ENCODE measurements at regions not wholly inside any gene's neighbourhood (a gene's known extent, or its start where the extent isn't known, plus 50 kb on each side); places are given as distances from the start of the nearest gene placed in this dataset.

- Mint-ChIP-seq H3K9me3 (no peaks in the 10 kb centered on the region), H3K36me3 (ENCODE audit: insufficient read depth) (no peaks in the 10 kb centered on the region), H3K4me1 (ENCODE audit: low read depth in 2 of 2) (peaks cover 4 to 6% of the 10 kb centered on the region in 2 donors), H3K27ac (no peak overlapping the region), H3K4me3 (no peak overlapping the region), H3K27me3 (peaks cover 18 to 57% of the 10 kb centered on the region in 2 donors)
- ATAC-seq (replicated peaks), result no peak
- no peak for DNase-seq
These were observed 717.6 kb downstream of the PTPRU start for GRCh38 chr1:29953961-29954360.

- peaks cover 0 to 5% of the 10 kb centered on the region in 2 donors for H3K4me1 Mint-ChIP-seq (ENCODE audit: low read depth in 2 of 2)
- H3K9me3 Mint-ChIP-seq, result no peaks in the 10 kb centered on the region
- ATAC-seq (replicated peaks), result no peak
- no peak for DNase-seq
- H3K4me3 Mint-ChIP-seq, result no peak overlapping the region
- no peak overlapping the region for H3K27ac Mint-ChIP-seq
- H3K36me3 Mint-ChIP-seq (ENCODE audit: insufficient read depth), result no peaks in the 10 kb centered on the region
- H3K27me3 Mint-ChIP-seq, result peaks cover 36 to 74% of the 10 kb centered on the region in 2 donors
These were observed 713.4 kb downstream of the PTPRU start for GRCh38 chr1:29949676-29950075.

- peaks cover 0 to 5% of the 10 kb centered on the region in 2 donors for H3K4me1 Mint-ChIP-seq (ENCODE audit: low read depth in 2 of 2)
- peak overlapping the region in 1 of 2 donors; percentile 81 for H3K27ac Mint-ChIP-seq
- no peaks in the 10 kb centered on the region for H3K9me3 Mint-ChIP-seq
- no peaks in the 10 kb centered on the region for H3K36me3 Mint-ChIP-seq (ENCODE audit: insufficient read depth)
- peaks cover 31 to 63% of the 10 kb centered on the region in 2 donors for H3K27me3 Mint-ChIP-seq
- no peak for DNase-seq
- ATAC-seq (replicated peaks), result no peak
- H3K4me3 Mint-ChIP-seq, result no peak overlapping the region
These were observed 712.3 kb downstream of the PTPRU start for GRCh38 chr1:29948581-29948980.

DNA sequence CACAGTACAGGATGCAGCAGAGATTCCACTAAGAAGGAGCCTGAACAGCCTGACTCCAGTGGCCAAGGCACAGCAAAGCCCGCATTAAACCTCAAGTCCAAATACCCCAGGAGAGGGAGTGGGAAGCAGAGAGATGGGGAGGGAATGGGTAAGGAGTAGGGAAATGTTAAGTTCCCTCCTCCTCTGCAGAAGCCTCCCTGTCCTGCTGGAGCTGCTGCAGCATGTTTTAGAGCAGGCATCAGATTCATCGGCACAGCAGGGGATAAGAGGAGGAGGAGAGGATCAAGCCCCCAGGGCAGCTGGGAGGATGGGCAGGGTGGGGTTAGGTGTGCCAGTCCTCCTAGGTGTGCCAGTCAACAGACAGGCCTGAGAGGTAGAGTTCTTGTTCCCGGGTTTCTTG, 709.7 kb downstream of the PTPRU start:
- no peak overlapping the region for H3K4me3 Mint-ChIP-seq
- H3K9me3 Mint-ChIP-seq, result no peaks in the 10 kb centered on the region
- DNase-seq (no peak), ATAC-seq (replicated peaks) (no peak)
- peaks cover 31 to 61% of the 10 kb centered on the region in 2 donors for H3K27me3 Mint-ChIP-seq
- no peaks in the 10 kb centered on the region for H3K36me3 Mint-ChIP-seq (ENCODE audit: insufficient read depth)
- H3K4me1 Mint-ChIP-seq (ENCODE audit: low read depth in 2 of 2), result peaks cover 0 to 5% of the 10 kb centered on the region in 2 donors
- H3K27ac Mint-ChIP-seq, result no peak overlapping the region

GRCh38 chr1:29945426-29945825, 709.1 kb downstream of the PTPRU start:
- H3K27me3 Mint-ChIP-seq, result peaks cover 31 to 64% of the 10 kb centered on the region in 2 donors
- no peak overlapping the region for H3K27ac Mint-ChIP-seq
- H3K36me3 Mint-ChIP-seq (ENCODE audit: insufficient read depth), result no peaks in the 10 kb centered on the region
- H3K4me1 Mint-ChIP-seq (ENCODE audit: low read depth in 2 of 2), result peaks cover 0 to 5% of the 10 kb centered on the region in 2 donors
- no peak overlapping the region for H3K4me3 Mint-ChIP-seq
- H3K9me3 Mint-ChIP-seq, result no peaks in the 10 kb centered on the region
- no peak for ATAC-seq (replicated peaks)
- DNase-seq, result no peak

- Mint-ChIP-seq H3K4me1 (ENCODE audit: low read depth in 2 of 2) (peaks cover 0 to 5% of the 10 kb centered on the region in 2 donors), H3K36me3 (ENCODE audit: insufficient read depth) (no peaks in the 10 kb centered on the region), H3K9me3 (no peaks in the 10 kb centered on the region), H3K27ac (no peak overlapping the region), H3K27me3 (peaks cover 31 to 73% of the 10 kb centered on the region in 2 donors), H3K4me3 (no peak overlapping the region)
- DNase-seq (no peak), ATAC-seq (replicated peaks) (no peak)
These were observed 708.1 kb downstream of the PTPRU start for GRCh38 chr1:29944253-29944905.

DNA sequence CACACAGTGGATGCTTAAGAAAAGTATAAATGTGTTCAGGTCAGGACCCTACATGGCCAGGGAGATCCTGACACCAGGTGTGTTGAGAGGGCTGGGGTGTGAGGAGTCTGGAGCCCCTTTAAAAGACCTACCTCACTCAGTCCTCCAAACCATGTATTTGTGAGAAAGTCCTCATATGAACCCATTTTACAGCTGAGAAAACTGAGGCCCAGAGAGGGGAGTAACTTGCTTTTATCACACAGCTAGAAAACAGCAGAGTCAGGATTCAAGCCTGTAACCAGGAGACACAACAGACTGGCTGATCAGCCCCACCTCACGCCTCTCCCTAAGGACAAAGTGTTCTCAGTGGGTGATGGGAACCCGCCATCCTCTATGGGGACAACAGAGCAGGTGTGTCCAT, 706.7 kb downstream of the PTPRU start:
- no peaks in the 10 kb centered on the region for H3K4me1 Mint-ChIP-seq (ENCODE audit: low read depth in 2 of 2)
- peaks cover 25 to 73% of the 10 kb centered on the region in 2 donors for H3K27me3 Mint-ChIP-seq
- no peaks in the 10 kb centered on the region for H3K9me3 Mint-ChIP-seq
- ATAC-seq (replicated peaks) (no peak), DNase-seq (no peak)
- H3K36me3 Mint-ChIP-seq (ENCODE audit: insufficient read depth), result no peaks in the 10 kb centered on the region
- H3K4me3 Mint-ChIP-seq, result no peak overlapping the region
- H3K27ac Mint-ChIP-seq, result no peak overlapping the region

DNA sequence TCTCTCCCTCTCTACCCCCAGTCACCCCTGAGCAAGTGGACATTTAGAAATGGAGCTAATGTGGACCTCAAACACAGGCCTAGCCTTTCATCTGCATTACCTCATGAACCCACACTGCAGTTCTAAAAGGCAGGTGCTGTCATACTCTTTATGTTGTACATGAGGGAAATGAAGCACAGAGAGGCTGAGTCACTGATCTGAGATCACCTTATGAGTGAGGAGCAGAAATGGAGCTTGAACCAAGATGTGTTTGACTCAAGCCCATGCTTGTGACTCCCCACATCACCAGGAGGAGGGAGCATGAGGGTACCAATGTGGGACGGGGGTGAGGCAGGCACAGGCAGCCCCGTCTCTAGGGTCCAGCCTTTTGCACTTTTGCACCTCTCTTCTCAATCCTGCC, 702.8 kb downstream of the PTPRU start:
- no peaks in the 10 kb centered on the region for H3K36me3 Mint-ChIP-seq (ENCODE audit: insufficient read depth)
- ATAC-seq (replicated peaks), result no peak
- H3K4me3 Mint-ChIP-seq, result no peak overlapping the region
- H3K9me3 Mint-ChIP-seq, result no peaks in the 10 kb centered on the region
- DNase-seq, result no peak
- H3K27me3 Mint-ChIP-seq, result peaks cover 13 to 47% of the 10 kb centered on the region in 2 donors
- H3K27ac Mint-ChIP-seq, result no peak overlapping the region
- no peaks in the 10 kb centered on the region for H3K4me1 Mint-ChIP-seq (ENCODE audit: low read depth in 2 of 2)

GRCh38 chr1:29937356-29937755, 701.0 kb downstream of the PTPRU start:
- Mint-ChIP-seq H3K36me3 (ENCODE audit: insufficient read depth) (no peaks in the 10 kb centered on the region), H3K9me3 (no peaks in the 10 kb centered on the region), H3K4me1 (ENCODE audit: low read depth in 2 of 2) (peaks cover 0 to 2% of the 10 kb centered on the region in 2 donors), H3K4me3 (no peak overlapping the region), H3K27me3 (peaks cover 11 to 58% of the 10 kb centered on the region in 2 donors), H3K27ac (no peak overlapping the region)
- DNase-seq (no peak), ATAC-seq (replicated peaks) (no peak)

DNA sequence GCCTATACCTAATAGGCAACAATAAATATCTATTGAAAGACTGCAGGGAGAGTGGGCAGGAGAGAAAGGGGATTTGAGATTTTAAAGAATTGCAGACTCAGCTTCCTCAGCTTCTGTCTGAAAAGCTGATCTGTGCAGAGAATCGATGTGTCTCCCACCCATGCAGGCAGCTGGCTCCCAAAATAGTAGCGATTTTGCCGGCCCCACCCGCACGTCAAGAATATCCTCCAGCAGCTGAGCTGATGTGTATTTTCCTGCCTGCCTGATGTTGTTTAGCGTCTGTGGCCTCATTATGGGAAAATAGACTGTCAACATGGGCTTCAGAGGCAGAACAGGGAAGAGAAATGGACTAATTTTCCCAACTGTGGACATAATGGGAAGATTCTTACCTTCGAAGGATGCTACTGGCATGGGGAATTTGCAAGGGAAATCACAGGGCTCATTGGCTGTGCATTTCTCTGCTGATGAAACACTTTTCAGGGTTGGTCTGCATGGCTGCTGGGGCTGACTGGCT, 699.8 kb downstream of the PTPRU start:
- no peak overlapping the region for H3K27ac Mint-ChIP-seq
- no peak overlapping the region for H3K4me3 Mint-ChIP-seq
- H3K36me3 Mint-ChIP-seq (ENCODE audit: insufficient read depth), result no peaks in the 10 kb centered on the region
- DNase-seq (no peak), ATAC-seq (replicated peaks) (no peak)
- H3K9me3 Mint-ChIP-seq, result no peaks in the 10 kb centered on the region
- peaks cover 14 to 58% of the 10 kb centered on the region in 2 donors for H3K27me3 Mint-ChIP-seq
- peaks cover 0 to 2% of the 10 kb centered on the region in 2 donors for H3K4me1 Mint-ChIP-seq (ENCODE audit: low read depth in 2 of 2)

- Mint-ChIP-seq H3K9me3 (no peaks in the 10 kb centered on the region), H3K27ac (no peak overlapping the region), H3K4me1 (ENCODE audit: low read depth in 2 of 2) (peaks cover 0 to 2% of the 10 kb centered on the region in 2 donors), H3K4me3 (no peak overlapping the region), H3K36me3 (ENCODE audit: insufficient read depth) (no peaks in the 10 kb centered on the region), H3K27me3 (peaks cover 14 to 50% of the 10 kb centered on the region in 2 donors)
- DNase-seq (no peak), ATAC-seq (replicated peaks) (no peak)
These were observed 698.0 kb downstream of the PTPRU start for GRCh38 chr1:29934255-29934772.

DNA sequence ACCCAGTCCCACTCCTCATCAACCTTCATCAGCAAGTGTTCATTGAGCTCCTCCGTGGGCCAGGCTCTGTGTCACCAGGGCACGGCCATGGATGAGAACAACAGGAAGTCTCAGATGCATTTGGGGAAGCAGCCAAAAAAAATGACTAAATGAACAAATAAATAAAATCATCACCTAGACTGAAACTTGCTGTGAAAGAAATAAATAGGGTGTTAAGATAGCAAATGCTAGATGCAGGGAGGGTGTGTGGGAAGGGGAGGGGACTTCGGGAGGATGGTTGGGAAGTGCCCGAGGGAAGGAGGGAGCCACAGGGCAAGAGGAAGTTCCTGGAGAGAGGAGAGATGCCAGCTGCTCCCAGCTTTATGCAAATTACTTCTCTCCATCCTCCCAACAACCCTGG, 696.7 kb downstream of the PTPRU start:
- no peak for DNase-seq
- Mint-ChIP-seq H3K36me3 (ENCODE audit: insufficient read depth) (peaks cover 2% of the 10 kb centered on the region), H3K27me3 (peaks cover 14 to 50% of the 10 kb centered on the region in 2 donors), H3K4me1 (ENCODE audit: low read depth in 2 of 2) (peaks cover 0 to 2% of the 10 kb centered on the region in 2 donors), H3K27ac (no peak overlapping the region), H3K4me3 (no peak overlapping the region), H3K9me3 (no peaks in the 10 kb centered on the region)
- ATAC-seq (replicated peaks), result no peak

GRCh38 chr1:29932626-29933025, 696.3 kb downstream of the PTPRU start:
- Mint-ChIP-seq H3K9me3 (no peaks in the 10 kb centered on the region), H3K27me3 (peaks cover 14 to 50% of the 10 kb centered on the region in 2 donors), H3K36me3 (ENCODE audit: insufficient read depth) (peaks cover 2% of the 10 kb centered on the region), H3K4me1 (ENCODE audit: low read depth in 2 of 2) (peaks cover 0 to 2% of the 10 kb centered on the region in 2 donors), H3K27ac (no peak overlapping the region), H3K4me3 (no peak overlapping the region)
- DNase-seq, result no peak
- no peak for ATAC-seq (replicated peaks)

- Mint-ChIP-seq H3K27me3 (peaks cover 14 to 57% of the 10 kb centered on the region in 2 donors), H3K4me1 (ENCODE audit: low read depth in 2 of 2) (peaks cover 0 to 2% of the 10 kb centered on the region in 2 donors), H3K27ac (no peak overlapping the region), H3K9me3 (no peaks in the 10 kb centered on the region), H3K4me3 (no peak overlapping the region), H3K36me3 (ENCODE audit: insufficient read depth) (peaks cover 2% of the 10 kb centered on the region)
- ATAC-seq (replicated peaks) (no peak), DNase-seq (no peak)
These were observed 695.3 kb downstream of the PTPRU start for GRCh38 chr1:29931477-29932175.
